PC-3 (cell line): ENCODE measurements at regions not wholly inside any gene's neighbourhood (a gene's known extent, or its start where the extent isn't known, plus 50 kb on each side); places are given as distances from the start of the nearest gene placed in this dataset.

Source experiments
- ATAC-seq: fragments of 200-7000 bp; cut with Tn5 transposase; 2 replicates; pipeline ENCODE4 v1.9.1; 2020; ENCODE audit warnings: mild to moderate bottlenecking, moderate library complexity
- BruUV-seq: library from RNA; stranded (reverse); fragments of 400-500 nt; replicated peaks from 2 replicates; lab custom pipeline; 2021; lab: Mats Ljungman, UMichigan
- CTCF ChIA-PET: fragments of 300-600 bp; sonication (Branson Sonifier 250); formaldehyde crosslinking; loops from one replicate; lab custom pipeline; 2022; ENCODE audit warnings: antibody characterized with exemption; lab: Charles Lee
- POLR2A ChIA-PET: fragments of 300-600 bp; sonication (Branson Sonifier 250); formaldehyde crosslinking; loops from one replicate; lab custom pipeline; 2022; ENCODE audit warnings: antibody characterized with exemption; ENCODE audit not compliant: unreplicated experiment; lab: Charles Lee
- DNase-seq: peaks from one replicate; pipeline ENCODE4 v3.0.0-alpha.2; 2015
- H2AFZ ChIP-seq: fragments of 300-600 bp; sonication (generic); 2 replicates; pipeline ENCODE4 v1.6.0; 2016; ENCODE audit warnings: antibody characterized with exemption, low read length
- H3F3A ChIP-seq: fragments of 300-600 bp; sonication (generic); one replicate; pipeline ENCODE4 v1.6.0; 2017; ENCODE audit warnings: antibody characterized with exemption, low read length, control low read depth, mild to moderate bottlenecking; ENCODE audit not compliant: unreplicated experiment
- H3K27ac ChIP-seq: fragments of 300-600 bp; sonication (generic); 2 replicates; pipeline ENCODE4 v1.5.1; 2016; ENCODE audit warnings: mild to moderate bottlenecking, low read length
- H3K27me3 ChIP-seq: fragments of 300-600 bp; sonication (generic); 2 replicates; pipeline ENCODE4 v1.6.1; 2016; ENCODE audit warnings: low read length, mixed read lengths
- H3K36me3 ChIP-seq: fragments of 300-600 bp; sonication (generic); 2 replicates; pipeline ENCODE4 v1.6.1; 2016; ENCODE audit warnings: low read depth, mixed run types, low read length, mixed read lengths
- H3K4me1 ChIP-seq: fragments of 300-600 bp; sonication (generic); 2 replicates; pipeline ENCODE4 v1.5.1; 2016; ENCODE audit warnings: low read length; ENCODE audit not compliant: insufficient read depth
- H3K4me2 ChIP-seq: fragments of 300-600 bp; sonication (generic); 2 replicates; pipeline ENCODE4 v1.6.0; 2016; ENCODE audit warnings: low read length
- H3K4me3 ChIP-seq: fragments of 300-600 bp; sonication (generic); 2 replicates; pipeline ENCODE4 v1.5.1; 2016; ENCODE audit warnings: mild to moderate bottlenecking, low read length, mixed read lengths
- H3K79me2 ChIP-seq: fragments of 300-600 bp; sonication (generic); 2 replicates; pipeline ENCODE4 v1.6.1; 2017; ENCODE audit warnings: low read length, mixed read lengths
- H3K9ac ChIP-seq: fragments of 300-600 bp; sonication (generic); 2 replicates; pipeline ENCODE4 v1.6.0; 2016; ENCODE audit warnings: mild to moderate bottlenecking, low read length
- H3K9me2 ChIP-seq: fragments of 300-600 bp; sonication (generic); replicated peaks from 2 replicates; pipeline ENCODE4 v1.6.1; 2016; ENCODE audit warnings: mixed run types, low read length, mixed read lengths
- H3K9me3 ChIP-seq: fragments of 300-600 bp; sonication (generic); 2 replicates; pipeline ENCODE4 v1.6.1; 2016; ENCODE audit warnings: low read length, mixed read lengths
- H4K20me1 ChIP-seq: fragments of 300-600 bp; sonication (generic); 2 replicates; pipeline ENCODE4 v1.6.1; 2016; ENCODE audit warnings: low read length, mixed read lengths
- EZH2 ChIP-seq: fragments of 300-600 bp; sonication (generic); IDR thresholded peaks from one replicate; pipeline ENCODE4 v1.6.1; 2017; ENCODE audit warnings: antibody characterized with exemption, mild to moderate bottlenecking, low read length; ENCODE audit not compliant: unreplicated experiment
- EZH2phosphoT487 ChIP-seq: fragments of 300-600 bp; sonication (generic); IDR thresholded peaks from 2 replicates; pipeline ENCODE4 v1.6.1; 2018; ENCODE audit warnings: mild to moderate bottlenecking, antibody characterized with exemption, low read length, borderline replicate concordance
- intact Hi-C: fragments of 100-400 bp; cut with micrococcal nuclease; formaldehyde crosslinking; loops from 2 replicates; pipeline ENCODE4 v1.9.0; 2023
- TF ChIP-seq, protein P1 (sequence below): fragments of 300-600 bp; sonication (generic); conservative IDR thresholded peaks from 2 replicates; pipeline ENCODE4 v1.5.1; 2017; ENCODE audit warnings: antibody characterized with exemption, low read depth, mild to moderate bottlenecking, low read length

DNA sequence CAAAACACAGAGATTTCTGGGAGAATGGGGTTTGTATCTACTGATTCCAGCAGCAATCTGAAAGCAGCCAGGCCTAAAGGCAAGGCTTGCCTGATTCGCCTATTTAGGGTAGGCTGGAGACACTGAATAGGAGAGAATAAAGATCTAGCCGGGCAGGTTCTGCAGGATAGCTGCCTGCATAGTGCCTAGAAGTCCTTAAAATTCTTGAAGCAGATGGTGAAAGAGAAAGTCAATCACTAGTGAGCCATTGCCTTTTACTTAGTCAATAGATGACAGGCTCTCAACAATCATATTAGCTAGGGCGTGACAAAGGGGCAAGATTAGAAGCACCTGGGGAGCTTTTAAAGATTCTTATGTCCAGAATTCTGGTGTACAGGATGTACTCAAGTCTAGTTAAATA lies 522.7 kb downstream of the HTR1A start:
- no peaks in the 10 kb centered on the region for H3K4me1 ChIP-seq
- H3K9ac ChIP-seq, result no peak overlapping the region
- ATAC-seq (no peak), DNase-seq (peak; percentile 6)
- H3K9me3 ChIP-seq, result no peaks in the 10 kb centered on the region
- no peak overlapping the region for H3K4me2 ChIP-seq
- H3K27me3 ChIP-seq, result no peaks in the 10 kb centered on the region
- H4K20me1 ChIP-seq, result no peaks in the 10 kb centered on the region
- POLR2A ChIA-PET, result no interaction called here
- no peak overlapping the region for H2AFZ ChIP-seq
- no peaks in the 10 kb centered on the region for H3K36me3 ChIP-seq
- no peak overlapping the region for H3K4me3 ChIP-seq
- H3K79me2 ChIP-seq, result no peaks in the 10 kb centered on the region
- H3K27ac ChIP-seq, result no peak overlapping the region
- no TSS peak for BruUV-seq
- intact Hi-C loops, result no loop called here
- no peak for TF ChIP-seq EZH2phosphoT487
- no peak for TF ChIP-seq EZH2
- TF ChIP-seq, protein P1, sequence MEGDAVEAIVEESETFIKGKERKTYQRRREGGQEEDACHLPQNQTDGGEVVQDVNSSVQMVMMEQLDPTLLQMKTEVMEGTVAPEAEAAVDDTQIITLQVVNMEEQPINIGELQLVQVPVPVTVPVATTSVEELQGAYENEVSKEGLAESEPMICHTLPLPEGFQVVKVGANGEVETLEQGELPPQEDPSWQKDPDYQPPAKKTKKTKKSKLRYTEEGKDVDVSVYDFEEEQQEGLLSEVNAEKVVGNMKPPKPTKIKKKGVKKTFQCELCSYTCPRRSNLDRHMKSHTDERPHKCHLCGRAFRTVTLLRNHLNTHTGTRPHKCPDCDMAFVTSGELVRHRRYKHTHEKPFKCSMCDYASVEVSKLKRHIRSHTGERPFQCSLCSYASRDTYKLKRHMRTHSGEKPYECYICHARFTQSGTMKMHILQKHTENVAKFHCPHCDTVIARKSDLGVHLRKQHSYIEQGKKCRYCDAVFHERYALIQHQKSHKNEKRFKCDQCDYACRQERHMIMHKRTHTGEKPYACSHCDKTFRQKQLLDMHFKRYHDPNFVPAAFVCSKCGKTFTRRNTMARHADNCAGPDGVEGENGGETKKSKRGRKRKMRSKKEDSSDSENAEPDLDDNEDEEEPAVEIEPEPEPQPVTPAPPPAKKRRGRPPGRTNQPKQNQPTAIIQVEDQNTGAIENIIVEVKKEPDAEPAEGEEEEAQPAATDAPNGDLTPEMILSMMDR, result no peak
- H3K9me2 ChIP-seq, result no peaks in the 10 kb centered on the region
- CTCF ChIA-PET, result no interaction called here
- no peaks in the 10 kb centered on the region for H3F3A ChIP-seq

DNA sequence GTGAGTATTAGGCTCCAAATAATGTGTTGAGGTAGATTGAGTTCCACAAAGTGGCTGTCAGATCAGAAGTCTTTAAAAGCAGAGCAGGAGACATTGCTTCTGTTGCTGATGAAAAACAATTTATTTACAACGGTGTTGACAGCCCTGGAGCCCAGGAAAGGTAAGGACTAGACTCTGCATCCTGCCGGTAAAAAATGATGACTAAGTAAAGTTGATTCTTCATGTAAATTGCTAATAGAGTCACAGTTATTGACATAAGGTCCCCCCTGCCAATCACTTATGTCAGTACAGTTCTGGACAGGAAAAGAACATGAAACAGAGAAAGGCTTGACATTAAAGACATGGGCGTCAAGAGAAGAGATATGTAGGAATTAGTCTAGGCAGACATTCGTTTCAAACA lies 552.5 kb downstream of the HTR1A start:
- Histone ChIP-seq H3K4me2 (no peak overlapping the region), H3K9ac (no peak overlapping the region), H3K9me3 (no peaks in the 10 kb centered on the region), H3F3A (no peaks in the 10 kb centered on the region), H4K20me1 (no peaks in the 10 kb centered on the region), H3K4me3 (no peak overlapping the region), H3K4me1 (no peaks in the 10 kb centered on the region), H3K79me2 (no peaks in the 10 kb centered on the region), H3K36me3 (no peaks in the 10 kb centered on the region), H2AFZ (no peak overlapping the region), H3K9me2 (no peaks in the 10 kb centered on the region), H3K27ac (no peak overlapping the region), H3K27me3 (no peaks in the 10 kb centered on the region)
- BruUV-seq, result no TSS peak
- no peak for DNase-seq
- TF ChIP-seq, protein P1, result no peak
- TF ChIP-seq EZH2phosphoT487 (no peak), EZH2 (no peak)
- CTCF ChIA-PET, result no interaction called here
- ATAC-seq, result no peak
- POLR2A ChIA-PET, result no interaction called here
- intact Hi-C loops, result no loop called here

DNA sequence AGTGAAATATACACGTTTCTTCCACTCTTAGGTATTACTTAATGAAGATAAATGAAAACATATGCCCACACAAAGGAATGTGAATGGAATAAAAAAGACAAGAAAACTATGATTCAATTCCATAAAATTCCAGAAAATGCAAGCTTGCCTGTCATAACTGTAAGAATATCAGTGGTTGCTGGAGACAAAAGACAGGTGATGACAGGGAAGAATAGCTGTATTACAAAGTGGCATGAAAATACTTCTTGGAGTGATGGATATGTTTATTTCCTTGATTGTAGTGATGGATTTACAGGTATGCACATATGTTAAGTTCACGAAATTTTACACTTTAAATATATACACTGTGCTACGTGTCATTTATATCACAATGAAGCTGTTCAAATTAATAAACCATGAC lies 553.3 kb downstream of the HTR1A start:
- no peak for ATAC-seq
- H3K9me2 ChIP-seq, result no peaks in the 10 kb centered on the region
- intact Hi-C loops, result no loop called here
- no peak overlapping the region for H2AFZ ChIP-seq
- H3K9me3 ChIP-seq, result no peaks in the 10 kb centered on the region
- no peak overlapping the region for H3K27ac ChIP-seq
- no peaks in the 10 kb centered on the region for H3K79me2 ChIP-seq
- H3K9ac ChIP-seq, result no peak overlapping the region
- H3K4me3 ChIP-seq, result no peak overlapping the region
- H3K4me1 ChIP-seq, result no peaks in the 10 kb centered on the region
- ChIA-PET CTCF (no interaction called here), POLR2A (no interaction called here)
- no peak overlapping the region for H3K4me2 ChIP-seq
- BruUV-seq, result no TSS peak
- no peak for DNase-seq
- H3K36me3 ChIP-seq, result no peaks in the 10 kb centered on the region
- no peaks in the 10 kb centered on the region for H3F3A ChIP-seq
- no peaks in the 10 kb centered on the region for H4K20me1 ChIP-seq
- TF ChIP-seq, protein P1, result no peak
- TF ChIP-seq EZH2 (no peak), EZH2phosphoT487 (no peak)
- H3K27me3 ChIP-seq, result no peaks in the 10 kb centered on the region
